ENCODE measurements at regions not wholly inside any gene's neighbourhood (a gene's known extent, or its start where the extent isn't known, plus 50 kb on each side); places are given as distances from the start of the nearest gene placed in this dataset.

DNA sequence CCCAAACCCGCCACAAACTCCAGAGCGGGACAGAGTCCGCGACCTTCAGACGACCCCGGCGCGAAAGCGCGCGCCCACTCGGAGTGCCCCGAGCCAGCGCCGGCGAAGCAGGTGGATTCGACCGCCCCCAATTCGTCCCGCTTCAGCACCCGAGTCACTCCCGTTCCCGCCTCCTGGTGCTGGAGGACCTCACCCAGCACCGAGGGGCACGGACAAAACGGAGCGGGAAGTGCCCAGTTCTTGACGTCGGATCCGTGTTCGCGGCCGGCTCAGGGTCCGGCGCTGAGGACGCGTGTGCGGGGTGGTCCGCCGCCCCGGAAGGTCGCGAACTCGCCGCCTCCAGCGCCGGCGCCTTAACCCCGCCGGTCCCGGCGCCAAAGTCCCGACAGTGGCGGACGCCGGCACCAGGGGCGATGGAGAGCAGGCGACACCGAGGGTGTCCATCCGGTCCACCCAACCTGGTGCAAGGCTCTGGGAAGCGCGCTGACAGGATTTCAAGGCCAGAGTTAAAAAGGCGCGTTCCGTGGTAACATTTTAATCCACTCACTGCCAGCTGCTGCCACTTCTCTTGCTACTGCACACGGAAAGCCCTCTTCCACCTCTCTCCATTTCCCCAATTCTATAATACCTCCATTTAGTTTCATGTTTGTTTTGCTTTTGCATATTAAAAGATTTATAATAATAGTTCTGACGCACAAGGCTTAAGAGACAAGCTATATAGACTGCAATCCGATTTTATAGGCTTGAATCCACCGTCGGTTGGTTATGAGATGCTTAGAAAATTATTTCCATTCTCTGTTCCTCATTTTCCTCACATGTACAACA is 240.0 kb upstream of the CPNE8 start:
- Histone ChIP-seq H3K36me3 (no peaks in the 10 kb centered on the region), H3K27ac (peak overlapping the region in 2 of 4 donors; percentile 8 to 38), H3K9me3 (peaks cover 0 to 10% of the 10 kb centered on the region in 2 donors), H3K4me1 (peaks cover 0 to 3% (median 0%) of the 10 kb centered on the region in 4 donors), H3K4me3 (peak overlapping the region; percentile 51 to 63 (median 58)), H3K27me3 (peaks cover 22% of the 10 kb centered on the region)
- TF ChIP-seq, protein P1, sequence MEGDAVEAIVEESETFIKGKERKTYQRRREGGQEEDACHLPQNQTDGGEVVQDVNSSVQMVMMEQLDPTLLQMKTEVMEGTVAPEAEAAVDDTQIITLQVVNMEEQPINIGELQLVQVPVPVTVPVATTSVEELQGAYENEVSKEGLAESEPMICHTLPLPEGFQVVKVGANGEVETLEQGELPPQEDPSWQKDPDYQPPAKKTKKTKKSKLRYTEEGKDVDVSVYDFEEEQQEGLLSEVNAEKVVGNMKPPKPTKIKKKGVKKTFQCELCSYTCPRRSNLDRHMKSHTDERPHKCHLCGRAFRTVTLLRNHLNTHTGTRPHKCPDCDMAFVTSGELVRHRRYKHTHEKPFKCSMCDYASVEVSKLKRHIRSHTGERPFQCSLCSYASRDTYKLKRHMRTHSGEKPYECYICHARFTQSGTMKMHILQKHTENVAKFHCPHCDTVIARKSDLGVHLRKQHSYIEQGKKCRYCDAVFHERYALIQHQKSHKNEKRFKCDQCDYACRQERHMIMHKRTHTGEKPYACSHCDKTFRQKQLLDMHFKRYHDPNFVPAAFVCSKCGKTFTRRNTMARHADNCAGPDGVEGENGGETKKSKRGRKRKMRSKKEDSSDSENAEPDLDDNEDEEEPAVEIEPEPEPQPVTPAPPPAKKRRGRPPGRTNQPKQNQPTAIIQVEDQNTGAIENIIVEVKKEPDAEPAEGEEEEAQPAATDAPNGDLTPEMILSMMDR (IDR thresholded peaks at IDR 0.05) = peak; percentile 60 to 88 (median 75)
- no peak for TF ChIP-seq EP300 (IDR thresholded peaks at IDR 0.05; ENCODE audit: low read depth)
- in situ Hi-C loops (cut with MboI; ENCODE audit: low pct_ligation_motif_present in 1 of 4, low pct_unique_long_range_greater_than_20kb in 1 of 4, low sequenced_read_pairs in 3 of 4) = loop anchor here in 1 of 4 donors (10.0 kb wide), 1 partner anchor 129 kb away; no protein-coding TSS in a partner anchor
- peak; percentile 73 for DNase-seq
- intact Hi-C loops (cut with DNase I; ENCODE audit: low total_unique reads) = no loop called here
- 26 to 48% methylated on average over 4 to 58 of the region's 70 CpGs for WGBS, 2 donors (ENCODE audit: low coverage in 1 of 2)

DNA sequence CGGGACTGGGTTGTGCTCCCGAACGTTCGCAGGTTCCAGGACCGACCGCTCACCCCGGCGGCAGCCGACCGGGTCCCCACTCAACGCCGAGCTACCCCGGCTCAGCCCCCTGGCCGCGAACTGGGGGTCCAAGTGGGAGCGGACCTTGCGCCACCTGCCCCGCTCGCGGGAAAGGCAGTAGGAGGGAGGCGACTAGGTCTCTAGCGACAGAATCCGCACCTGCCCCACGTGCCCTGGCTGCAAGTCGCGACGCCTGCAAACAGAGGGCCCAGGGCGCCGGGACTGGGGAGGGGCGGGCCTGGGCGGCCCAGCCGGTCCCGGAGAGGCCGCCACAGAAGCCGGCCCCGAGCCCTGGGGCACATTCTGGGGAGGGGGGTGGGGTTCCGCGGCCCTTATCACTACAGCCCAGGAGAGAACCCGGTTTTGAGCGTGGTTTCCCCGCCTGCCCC is 239.2 kb upstream of the CPNE8 start:
- intact Hi-C loops (cut with DNase I; ENCODE audit: low total_unique reads) = no loop called here
- H3K4me3 ChIP-seq = peak overlapping the region; percentile 51 to 63 (median 58)
- TF ChIP-seq EP300 (IDR thresholded peaks at IDR 0.05; ENCODE audit: low read depth) (no peak), POLR2AphosphoS5 (IDR thresholded peaks at IDR 0.05) (no peak), POLR2A (IDR thresholded peaks at IDR 0.05) (no peak)
- TF ChIP-seq, protein P1 (IDR thresholded peaks at IDR 0.05) = no peak
- peaks cover 22% of the 10 kb centered on the region for H3K27me3 ChIP-seq
- H3K27ac ChIP-seq = peak overlapping the region in 2 of 4 donors; percentile 8 to 38
- H3K36me3 ChIP-seq = no peaks in the 10 kb centered on the region
- peaks cover 0 to 3% (median 0%) of the 10 kb centered on the region in 4 donors for H3K4me1 ChIP-seq
- in situ Hi-C loops (cut with MboI; ENCODE audit: low pct_ligation_motif_present in 1 of 4, low pct_unique_long_range_greater_than_20kb in 1 of 4, low sequenced_read_pairs in 3 of 4) = loop anchor here in 1 of 4 donors (10.0 kb wide), 1 partner anchor 130 kb away; no protein-coding TSS in a partner anchor
- DNase-seq = no peak
- peaks cover 0 to 2% of the 10 kb centered on the region in 2 donors for H3K9me3 ChIP-seq
- 68% methylated on average over 29 of the region's 41 CpGs; no CpG with 5 or more reads in 1 of the 2 donors for WGBS, 2 donors (ENCODE audit: low coverage in 1 of 2)

DNA sequence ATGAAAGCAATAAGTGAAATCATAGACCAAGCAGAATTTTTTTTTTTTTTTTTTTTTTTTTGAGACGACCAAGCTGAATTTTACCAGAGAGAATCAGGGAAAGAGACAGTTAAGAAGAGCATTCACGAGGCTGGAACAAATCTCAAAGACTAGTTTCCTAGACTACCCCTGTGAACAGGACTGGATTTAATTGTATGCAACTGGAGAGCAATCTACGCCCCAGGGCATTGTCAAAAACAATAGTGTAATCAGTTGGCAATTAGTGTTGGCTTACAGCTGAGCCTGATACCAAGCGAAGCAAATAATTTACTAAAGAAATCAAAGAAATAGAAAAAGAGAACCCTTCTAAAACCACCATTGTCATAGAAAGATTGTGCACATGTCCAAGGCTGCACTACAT is 232.9 kb upstream of the CPNE8 start:
- Histone ChIP-seq H3K27ac (no peak overlapping the region), H3K36me3 (no peaks in the 10 kb centered on the region), H3K9me3 (no peaks in the 10 kb centered on the region), H3K27me3 (no peaks in the 10 kb centered on the region), H3K4me3 (no peak overlapping the region), H3K4me1 (no peaks in the 10 kb centered on the region)
- 71 to 88% methylated on average over 4 of the region's 4 CpGs for WGBS, 2 donors (ENCODE audit: low coverage in 1 of 2)
- DNase-seq = no peak
- intact Hi-C loops (cut with DNase I; ENCODE audit: low total_unique reads) = no loop called here
- no peak for TF ChIP-seq POLR2AphosphoS5 (IDR thresholded peaks at IDR 0.05)
- no peak for TF ChIP-seq POLR2A (IDR thresholded peaks at IDR 0.05)
- no peak for TF ChIP-seq EP300 (IDR thresholded peaks at IDR 0.05; ENCODE audit: low read depth)
- TF ChIP-seq, protein P1 (IDR thresholded peaks at IDR 0.05) = no peak
- in situ Hi-C loops (cut with MboI; ENCODE audit: low pct_ligation_motif_present in 1 of 4, low pct_unique_long_range_greater_than_20kb in 1 of 4, low sequenced_read_pairs in 3 of 4) = no loop called here

DNA sequence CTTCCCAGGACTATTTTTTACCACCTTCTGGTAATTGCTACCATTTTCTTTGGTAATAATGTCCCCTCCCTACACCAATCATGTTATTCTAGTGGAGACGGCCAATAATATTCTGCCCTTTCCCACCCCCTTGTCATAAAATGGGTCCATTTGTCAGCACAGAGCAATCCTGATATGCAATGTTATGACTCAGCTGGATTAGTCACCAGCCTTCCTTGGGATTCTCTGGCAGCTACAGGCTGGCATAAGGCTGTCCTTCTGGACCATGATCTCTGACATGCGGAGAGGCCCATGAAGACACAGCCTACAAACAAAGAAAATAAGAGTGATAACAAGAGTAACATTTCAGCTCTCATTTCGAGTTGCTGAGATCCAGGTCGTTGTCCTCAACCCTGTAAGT is 222.0 kb upstream of the CPNE8 start:
- 50 to 60% methylated on average over 3 to 4 of the region's 4 CpGs for WGBS, 2 donors (ENCODE audit: low coverage in 1 of 2)
- in situ Hi-C loops (cut with MboI; ENCODE audit: low pct_ligation_motif_present in 1 of 4, low pct_unique_long_range_greater_than_20kb in 1 of 4, low sequenced_read_pairs in 3 of 4) = no loop called here
- Histone ChIP-seq H3K27ac (no peak overlapping the region), H3K27me3 (no peaks in the 10 kb centered on the region), H3K36me3 (no peaks in the 10 kb centered on the region), H3K9me3 (no peaks in the 10 kb centered on the region), H3K4me1 (no peaks in the 10 kb centered on the region), H3K4me3 (no peak overlapping the region)
- peak; percentile 15 for DNase-seq
- intact Hi-C loops (cut with DNase I; ENCODE audit: low total_unique reads) = no loop called here
- TF ChIP-seq, protein P1 (IDR thresholded peaks at IDR 0.05) = no peak
- TF ChIP-seq POLR2A (IDR thresholded peaks at IDR 0.05) (no peak), EP300 (IDR thresholded peaks at IDR 0.05; ENCODE audit: low read depth) (no peak), POLR2AphosphoS5 (IDR thresholded peaks at IDR 0.05) (peak in 2 of 3 donors; percentile 23 to 25)

All from transverse colon (tissue), 4 donors.